ENCODE measurements at regions not wholly inside any gene's neighbourhood (a gene's known extent, or its start where the extent isn't known, plus 50 kb on each side); places are given as distances from the start of the nearest gene placed in this dataset.

- no peak for ATAC-seq (replicated peaks in 6 of 8)
- no peak overlapping the region for H3K27ac ChIP-seq
- H3K4me1 ChIP-seq (replicated peaks in 1 of 2), result peaks cover 0 to 3% of the 10 kb centered on the region in 2 donors
- H3K4me3 ChIP-seq, result no peak overlapping the region
- WGBS, 10 experiments, result 59 to 98% (median 77%) methylated on average over 3 to 5 of the region's 5 CpGs
- in situ Hi-C loops (cut with MboI; ENCODE audit: low pct_unique_long_range_greater_than_20kb in 2 of 9, low sequenced_read_pairs in 9 of 9, unreplicated experiment in 9 of 9), result no loop called here
These were observed 322.5 kb downstream of the SIPA1L2 start for GRCh38 chr1:232307296-232308017.

GRCh38 chr1:232306269-232306961 lies 323.5 kb downstream of the SIPA1L2 start:
- no peak overlapping the region for H3K27ac ChIP-seq

GRCh38 chr1:232305050-232305449 lies 324.9 kb downstream of the SIPA1L2 start:
- ATAC-seq (replicated peaks in 6 of 8), result no peak
- in situ Hi-C loops (cut with MboI; ENCODE audit: low pct_unique_long_range_greater_than_20kb in 2 of 9, low sequenced_read_pairs in 9 of 9, unreplicated experiment in 9 of 9), result no loop called here
- Histone ChIP-seq H3K4me3 (no peak overlapping the region), H3K27ac (no peak overlapping the region), H3K4me1 (replicated peaks in 1 of 2) (peaks cover 0 to 3% of the 10 kb centered on the region in 2 donors)
- WGBS, 10 experiments, result 8 to 93% (median 77%) methylated on average over 1 to 4 of the region's 4 CpGs

More at GRCh38 chr1:232306269-232306961, 323.5 kb downstream of the SIPA1L2 start:
- H3K4me3 ChIP-seq, result no peak overlapping the region
- peaks cover 0 to 3% of the 10 kb centered on the region in 2 donors for H3K4me1 ChIP-seq (replicated peaks in 1 of 2)
- ATAC-seq (replicated peaks in 6 of 8), result peak in 6 of 8 experiments; percentile 18 to 78 (median 48)
- WGBS, 10 experiments, result 71 to 100% (median 81%) methylated on average over 1 to 8 of the region's 8 CpGs; no CpG with 5 or more reads in 2 of the 10 experiments
- in situ Hi-C loops (cut with MboI; ENCODE audit: low pct_unique_long_range_greater_than_20kb in 2 of 9, low sequenced_read_pairs in 9 of 9, unreplicated experiment in 9 of 9), result no loop called here

GRCh38 chr1:232303222-232303620 lies 326.7 kb downstream of the SIPA1L2 start:
- in situ Hi-C loops (cut with MboI; ENCODE audit: low pct_unique_long_range_greater_than_20kb in 2 of 9, low sequenced_read_pairs in 9 of 9, unreplicated experiment in 9 of 9), result no loop called here
- Histone ChIP-seq H3K4me3 (no peak overlapping the region), H3K27ac (no peak overlapping the region), H3K4me1 (replicated peaks in 1 of 2) (peaks cover 0 to 3% of the 10 kb centered on the region in 2 donors)
- ATAC-seq (replicated peaks in 6 of 8), result peak in 7 of 8 experiments; percentile 36 to 73 (median 42)
- 75 to 89% (median 86%) methylated on average over 2 to 5 of the region's 5 CpGs; no CpG with 5 or more reads in 1 of the 10 experiments for WGBS, 10 experiments

- peak in 5 of 8 experiments; percentile 44 to 83 (median 75) for ATAC-seq (replicated peaks in 6 of 8)
- 30 to 100% (median 60%) methylated on average over 1 to 4 of the region's 4 CpGs for WGBS, 10 experiments
- in situ Hi-C loops (cut with MboI; ENCODE audit: low pct_unique_long_range_greater_than_20kb in 2 of 9, low sequenced_read_pairs in 9 of 9, unreplicated experiment in 9 of 9), result no loop called here
- H3K4me3 ChIP-seq, result no peak overlapping the region
- H3K27ac ChIP-seq, result no peak overlapping the region
- peaks cover 0 to 3% of the 10 kb centered on the region in 2 donors for H3K4me1 ChIP-seq (replicated peaks in 1 of 2)
These were observed 327.3 kb downstream of the SIPA1L2 start for GRCh38 chr1:232302376-232303221.

GRCh38 chr1:232301246-232301645 lies 328.7 kb downstream of the SIPA1L2 start:
- in situ Hi-C loops (cut with MboI; ENCODE audit: low pct_unique_long_range_greater_than_20kb in 2 of 9, low sequenced_read_pairs in 9 of 9, unreplicated experiment in 9 of 9), result no loop called here
- Histone ChIP-seq H3K27ac (no peak overlapping the region), H3K4me1 (replicated peaks in 1 of 2) (no peaks in the 10 kb centered on the region), H3K4me3 (no peak overlapping the region)
- WGBS, 10 experiments, result 51 to 100% (median 92%) methylated on average over 4 to 8 of the region's 8 CpGs
- no peak for ATAC-seq (replicated peaks in 6 of 8)

GRCh38 chr1:232300466-232300865 lies 329.5 kb downstream of the SIPA1L2 start:
- Histone ChIP-seq H3K4me3 (no peak overlapping the region), H3K27ac (no peak overlapping the region), H3K4me1 (replicated peaks in 1 of 2) (no peaks in the 10 kb centered on the region)
- ATAC-seq (replicated peaks in 6 of 8), result no peak
- WGBS, 10 experiments, result 65 to 100% (median 93%) methylated on average over 1 to 2 of the region's 2 CpGs; no CpG with 5 or more reads in 1 of the 10 experiments
- in situ Hi-C loops (cut with MboI; ENCODE audit: low pct_unique_long_range_greater_than_20kb in 2 of 9, low sequenced_read_pairs in 9 of 9, unreplicated experiment in 9 of 9), result no loop called here

GRCh38 chr1:232296461-232296860 lies 333.5 kb downstream of the SIPA1L2 start:
- in situ Hi-C loops (cut with MboI; ENCODE audit: low pct_unique_long_range_greater_than_20kb in 2 of 9, low sequenced_read_pairs in 9 of 9, unreplicated experiment in 9 of 9), result no loop called here

GRCh38 chr1:232293361-232293760 lies 336.6 kb downstream of the SIPA1L2 start:
- 51 to 93% (median 83%) methylated on average over 2 to 3 of the region's 3 CpGs for WGBS, 10 experiments
- ATAC-seq (replicated peaks in 6 of 8), result no peak

More at GRCh38 chr1:232296461-232296860, 333.5 kb downstream of the SIPA1L2 start:
- WGBS, 10 experiments, result 55 to 100% (median 79%) methylated on average over 1 to 4 of the region's 4 CpGs
- Histone ChIP-seq H3K4me1 (replicated peaks in 1 of 2) (no peaks in the 10 kb centered on the region), H3K27ac (no peak overlapping the region), H3K4me3 (no peak overlapping the region)
- peak in 3 of 8 experiments; percentile 49 to 57 (median 56) for ATAC-seq (replicated peaks in 6 of 8)

GRCh38 chr1:232292818-232293217 lies 337.1 kb downstream of the SIPA1L2 start:
- ATAC-seq (replicated peaks in 6 of 8), result peak in 1 of 8 experiments; percentile 3
- Histone ChIP-seq H3K4me1 (replicated peaks in 1 of 2) (peaks cover 0 to 5% of the 10 kb centered on the region in 2 donors), H3K4me3 (no peak overlapping the region), H3K27ac (no peak overlapping the region)
- in situ Hi-C loops (cut with MboI; ENCODE audit: low pct_unique_long_range_greater_than_20kb in 2 of 9, low sequenced_read_pairs in 9 of 9, unreplicated experiment in 9 of 9), result no loop called here
- 33 to 100% (median 94%) methylated on average over 1 to 7 of the region's 7 CpGs; no CpG with 5 or more reads in 1 of the 10 experiments for WGBS, 10 experiments

More at GRCh38 chr1:232293361-232293760, 336.6 kb downstream of the SIPA1L2 start:
- Histone ChIP-seq H3K4me1 (replicated peaks in 1 of 2) (peaks cover 0 to 1% of the 10 kb centered on the region in 2 donors), H3K4me3 (no peak overlapping the region), H3K27ac (no peak overlapping the region)
- in situ Hi-C loops (cut with MboI; ENCODE audit: low pct_unique_long_range_greater_than_20kb in 2 of 9, low sequenced_read_pairs in 9 of 9, unreplicated experiment in 9 of 9), result no loop called here

GRCh38 chr1:232292239-232292638 lies 337.7 kb downstream of the SIPA1L2 start:
- no peak overlapping the region for H3K4me3 ChIP-seq
- H3K27ac ChIP-seq, result no peak overlapping the region
- peaks cover 0 to 5% of the 10 kb centered on the region in 2 donors for H3K4me1 ChIP-seq (replicated peaks in 1 of 2)
- in situ Hi-C loops (cut with MboI; ENCODE audit: low pct_unique_long_range_greater_than_20kb in 2 of 9, low sequenced_read_pairs in 9 of 9, unreplicated experiment in 9 of 9), result no loop called here
- no peak for ATAC-seq (replicated peaks in 6 of 8)
- WGBS, 10 experiments, result 35 to 83% (median 57%) methylated on average over 1 to 2 of the region's 2 CpGs; no CpG with 5 or more reads in 1 of the 10 experiments

- ATAC-seq (replicated peaks in 6 of 8), result peak in 2 of 8 experiments; percentile 3 to 5
- WGBS, 10 experiments, result 0 to 91% (median 79%) methylated on average over 1 of the region's 1 CpG; no CpG with 5 or more reads in 5 of the 10 experiments
- in situ Hi-C loops (cut with MboI; ENCODE audit: low pct_unique_long_range_greater_than_20kb in 2 of 9, low sequenced_read_pairs in 9 of 9, unreplicated experiment in 9 of 9), result no loop called here
These were observed 338.3 kb downstream of the SIPA1L2 start for GRCh38 chr1:232291681-232292080.

More at GRCh38 chr1:232291681-232292080, 338.3 kb downstream of the SIPA1L2 start:
- Histone ChIP-seq H3K4me3 (no peak overlapping the region), H3K4me1 (replicated peaks in 1 of 2) (peaks cover 0 to 5% of the 10 kb centered on the region in 2 donors), H3K27ac (no peak overlapping the region)

Measured in motor neuron (in vitro differentiated cells).